Adrenal gland (tissue), 9 donors: ENCODE measurements at regions not wholly inside any gene's neighbourhood (a gene's known extent, or its start where the extent isn't known, plus 50 kb on each side); places are given as distances from the start of the nearest gene placed in this dataset.
"Not testable (repeated sequence)": the region's sequence is repeated elsewhere in the genome, so short reads cannot be mapped to it uniquely, and the experiment has no call there.

ENCODE experiments used
- DNase-seq, 7 donors: peaks; one replicate each; pipeline ENCODE4 v3.0.0-alpha.2; 2019 to 2020
- H3K27ac ChIP-seq, 5 donors: fragments of 200-600 bp; sonication (generic) in 4 of 5; 1 replicate in 3 of 5; 2 replicates in 2 of 5; pipeline versions ENCODE4 v1.5.1 to v1.8.0; 2016 to 2020; ENCODE audit warnings: mild to moderate bottlenecking in 1 of 5
- H3K27me3 ChIP-seq: fragments of 200-600 bp; 2 replicates; pipeline ENCODE4 v1.8.0; 2021
- H3K36me3 ChIP-seq, 2 donors: fragments of 200-600 bp; replicated peaks in 1 of 2; 1 replicate in 1 of 2; 2 replicates in 1 of 2; pipeline versions ENCODE4 v1.5.1 to v1.8.0; 2018 to 2022
- H3K4me1 ChIP-seq, 2 donors: fragments of 200-600 bp; replicated peaks in 1 of 2; 1 replicate in 1 of 2; 2 replicates in 1 of 2; pipeline versions ENCODE4 v1.5.1 to v1.8.0; 2018 to 2021
- H3K4me3 ChIP-seq, 4 donors: fragments of 200-600 bp; sonication (generic) in 3 of 4; one replicate each; pipeline ENCODE4 v1.5.1; 2016 to 2018
- H3K9me3 ChIP-seq, 3 donors: fragments of 200-600 bp; sonication (generic) in 1 of 3; replicated peaks in 1 of 3; 1 replicate in 2 of 3; 2 replicates in 1 of 3; pipeline versions ENCODE4 v1.5.1 to v1.8.0; 2016 to 2021
- CTCF ChIP-seq, 6 experiments: fragments of 450-650 bp in 4 of 6; fragments of 200-600 bp in 2 of 6; sonication (generic) in 1 of 6; IDR thresholded peaks; 1 replicate in 5 of 6; 2 replicates in 1 of 6; pipeline versions ENCODE4 v1.5.1 to v1.8.0; 2016 to 2021; ENCODE audit warnings: antibody characterized with exemption in 6 of 6, mild to moderate bottlenecking in 2 of 6, moderate library complexity in 1 of 6
- POLR2A ChIP-seq, 2 donors: fragments of 450-650 bp; IDR thresholded peaks; one replicate each; pipeline ENCODE4 v1.6.1; 2017; ENCODE audit warnings: antibody characterized with exemption in 2 of 2, mild to moderate bottlenecking in 2 of 2, moderate library complexity in 1 of 2
- WGBS, 4 donors: extraction: QIAGEN DNeasy Blood & Tissue Kit in 2 of 4; methylation state at CpG; one replicate each; pipeline versions ENCODE4 v1.1.5 to v1.1.7; 2013 to 2017; 5-methylcytosine and 5-hydroxymethylcytosine counted together
- intact Hi-C, 2 donors: fragments of 100-400 bp; cut with DNase I; formaldehyde crosslinking; loops; one replicate each; pipeline versions ENCODE4 v1.14.1 to v1.15.0; 2022 to 2023
- donor health status: healthy with polysubstance abuse.
- donor health status: Bipolar disorder and iron deficiency.
- donor health status: DM: yes; HTN: yes; CAD: no.
- donor health status: DM: no; HTN: no; CAD: no.
- donor health status: DM: no; HTN: no; CAD: no.

- no peaks in the 10 kb centered on the region for H3K4me1 ChIP-seq
- no peak for TF ChIP-seq CTCF (IDR thresholded peaks at IDR 0.05)
- no peak for TF ChIP-seq POLR2A (IDR thresholded peaks at IDR 0.05)
- no peak overlapping the region for H3K27ac ChIP-seq
- no peak overlapping the region for H3K4me3 ChIP-seq
- DNase-seq = no peak
- H3K27me3 ChIP-seq = no peaks in the 10 kb centered on the region
- no peaks in the 10 kb centered on the region for H3K36me3 ChIP-seq
- H3K9me3 ChIP-seq = no peaks in the 10 kb centered on the region
- 95 to 100% (median 96%) methylated on average over 1 of the region's 1 CpG for WGBS, 4 donors
- intact Hi-C loops = no loop called here
Observed at GRCh38 chr3:106438887-106439286, 570.1 kb upstream of the CBLB start.

- Histone ChIP-seq H3K4me1 (no peaks in the 10 kb centered on the region), H3K27me3 (no peaks in the 10 kb centered on the region), H3K4me3 (no peak overlapping the region), H3K36me3 (no peaks in the 10 kb centered on the region), H3K27ac (no peak overlapping the region), H3K9me3 (no peaks in the 10 kb centered on the region)
- 81 to 92% (median 84%) methylated on average over 2 of the region's 2 CpGs for WGBS, 4 donors
- intact Hi-C loops = no loop called here
- DNase-seq = no peak
- no peak for TF ChIP-seq POLR2A (IDR thresholded peaks at IDR 0.05)
- TF ChIP-seq CTCF (IDR thresholded peaks at IDR 0.05) = no peak
Observed at GRCh38 chr3:106440672-106441071, 571.9 kb upstream of the CBLB start.

GRCh38 chr3:106446271-106446670, 577.5 kb upstream of the CBLB start:
- TF ChIP-seq CTCF (IDR thresholded peaks at IDR 0.05) = no peak
- no peak for TF ChIP-seq POLR2A (IDR thresholded peaks at IDR 0.05)
- H3K27ac ChIP-seq = no peak overlapping the region
- H3K27me3 ChIP-seq = no peaks in the 10 kb centered on the region
- 75 to 83% (median 76%) methylated on average over 4 of the region's 4 CpGs for WGBS, 4 donors
- DNase-seq = no peak
- H3K4me1 ChIP-seq = no peaks in the 10 kb centered on the region
- H3K4me3 ChIP-seq = no peak overlapping the region
- H3K9me3 ChIP-seq = no peaks in the 10 kb centered on the region
- no peaks in the 10 kb centered on the region for H3K36me3 ChIP-seq
- intact Hi-C loops = no loop called here

- TF ChIP-seq CTCF (IDR thresholded peaks at IDR 0.05) (no peak), POLR2A (IDR thresholded peaks at IDR 0.05) (no peak)
- no peaks in the 10 kb centered on the region for H3K27me3 ChIP-seq
- intact Hi-C loops = no loop called here
- H3K4me1 ChIP-seq = no peaks in the 10 kb centered on the region
- no peak for DNase-seq
- no peak overlapping the region for H3K27ac ChIP-seq
- no peak overlapping the region for H3K4me3 ChIP-seq
- H3K36me3 ChIP-seq = no peaks in the 10 kb centered on the region
- no peaks in the 10 kb centered on the region for H3K9me3 ChIP-seq
Observed at GRCh38 chr3:106447723-106448301, 579.0 kb upstream of the CBLB start.

- H3K27me3 ChIP-seq, H3K4me1 ChIP-seq, H3K4me3 ChIP-seq, H3K27ac ChIP-seq, H3K36me3 ChIP-seq, intact Hi-C loops, DNase-seq, H3K9me3 ChIP-seq: not testable (repeated sequence)
- WGBS, 4 donors = 88 to 94% (median 90%) methylated on average over 3 of the region's 3 CpGs
Observed at GRCh38 chr3:106448372-106448966, 579.7 kb upstream of the CBLB start.
